Ascending aorta (tissue), 2 donors: ENCODE measurements at regions not wholly inside any gene's neighbourhood (a gene's known extent, or its start where the extent isn't known, plus 50 kb on each side); places are given as distances from the start of the nearest gene placed in this dataset.

Experiments used
- DNase-seq, 2 donors: peaks; one replicate each; pipeline ENCODE4 v3.0.0-alpha.2; 2019; ENCODE audit warnings: low spot score in 2 of 2
- H3K27ac ChIP-seq, 2 donors: fragments of 200-600 bp; sonication (generic); one replicate each; pipeline ENCODE4 v1.5.1; 2016 to 2017; ENCODE audit warnings: mild to moderate bottlenecking in 1 of 2
- H3K27me3 ChIP-seq: fragments of 200-600 bp; sonication (generic); one replicate; pipeline ENCODE4 v1.5.1; 2017
- H3K36me3 ChIP-seq, 2 donors: fragments of 200-600 bp; sonication (generic); one replicate each; pipeline ENCODE4 v1.5.1; 2016
- H3K4me1 ChIP-seq, 2 donors: fragments of 200-600 bp; sonication (generic); one replicate each; pipeline ENCODE4 v1.5.1; 2016 to 2017; ENCODE audit warnings: mild to moderate bottlenecking in 1 of 2
- H3K4me3 ChIP-seq, 2 donors: fragments of 200-600 bp; sonication (generic); one replicate each; pipeline ENCODE4 v1.5.1; 2016 to 2017; ENCODE audit warnings: mild to moderate bottlenecking in 1 of 2
- H3K9me3 ChIP-seq, 2 donors: fragments of 200-600 bp; sonication (generic); one replicate each; pipeline ENCODE4 v1.5.1; 2016
- intact Hi-C: fragments of 100-400 bp; cut with DNase I; formaldehyde crosslinking; loops from one replicate; pipeline ENCODE4 v1.15.1; 2023
- TF ChIP-seq, protein P1 (sequence below), 3 experiments: fragments of 200-600 bp in 2 of 3; fragments of 450-650 bp in 1 of 3; sonication (generic) in 2 of 3; IDR thresholded peaks; one replicate each; pipeline ENCODE4 v1.5.1; 2016 to 2019; ENCODE audit warnings: antibody characterized with exemption in 3 of 3, mild to moderate bottlenecking in 1 of 3, moderate library complexity in 1 of 3

DNA sequence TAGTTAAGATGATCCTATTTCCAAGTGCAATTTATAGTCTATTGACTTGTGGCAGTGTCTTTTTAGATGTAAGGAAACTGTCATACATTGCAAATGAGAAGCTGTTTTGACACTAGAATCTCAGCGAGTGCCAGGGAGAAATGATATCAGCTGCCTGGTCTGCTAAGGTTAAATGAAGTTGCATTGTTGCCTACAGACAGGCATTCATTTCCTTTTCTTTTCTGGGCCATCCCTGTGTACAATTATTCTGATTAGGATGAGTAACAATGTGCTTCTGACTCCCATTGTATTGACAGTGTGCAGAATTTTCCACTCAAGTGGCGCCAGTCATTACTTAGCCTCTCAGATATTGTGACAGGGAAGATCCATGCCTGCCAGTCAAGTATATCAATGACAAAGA, 231.2 kb downstream of the GPAT3 start:
- DNase-seq: no peak
- intact Hi-C loops: no loop called here
- Histone ChIP-seq H3K36me3 (no peaks in the 10 kb centered on the region), H3K27ac (no peak overlapping the region), H3K4me3 (no peak overlapping the region), H3K9me3 (no peaks in the 10 kb centered on the region), H3K27me3 (no peaks in the 10 kb centered on the region), H3K4me1 (no peaks in the 10 kb centered on the region)
- TF ChIP-seq, protein P1, sequence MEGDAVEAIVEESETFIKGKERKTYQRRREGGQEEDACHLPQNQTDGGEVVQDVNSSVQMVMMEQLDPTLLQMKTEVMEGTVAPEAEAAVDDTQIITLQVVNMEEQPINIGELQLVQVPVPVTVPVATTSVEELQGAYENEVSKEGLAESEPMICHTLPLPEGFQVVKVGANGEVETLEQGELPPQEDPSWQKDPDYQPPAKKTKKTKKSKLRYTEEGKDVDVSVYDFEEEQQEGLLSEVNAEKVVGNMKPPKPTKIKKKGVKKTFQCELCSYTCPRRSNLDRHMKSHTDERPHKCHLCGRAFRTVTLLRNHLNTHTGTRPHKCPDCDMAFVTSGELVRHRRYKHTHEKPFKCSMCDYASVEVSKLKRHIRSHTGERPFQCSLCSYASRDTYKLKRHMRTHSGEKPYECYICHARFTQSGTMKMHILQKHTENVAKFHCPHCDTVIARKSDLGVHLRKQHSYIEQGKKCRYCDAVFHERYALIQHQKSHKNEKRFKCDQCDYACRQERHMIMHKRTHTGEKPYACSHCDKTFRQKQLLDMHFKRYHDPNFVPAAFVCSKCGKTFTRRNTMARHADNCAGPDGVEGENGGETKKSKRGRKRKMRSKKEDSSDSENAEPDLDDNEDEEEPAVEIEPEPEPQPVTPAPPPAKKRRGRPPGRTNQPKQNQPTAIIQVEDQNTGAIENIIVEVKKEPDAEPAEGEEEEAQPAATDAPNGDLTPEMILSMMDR (IDR thresholded peaks at IDR 0.05): no peak

DNA sequence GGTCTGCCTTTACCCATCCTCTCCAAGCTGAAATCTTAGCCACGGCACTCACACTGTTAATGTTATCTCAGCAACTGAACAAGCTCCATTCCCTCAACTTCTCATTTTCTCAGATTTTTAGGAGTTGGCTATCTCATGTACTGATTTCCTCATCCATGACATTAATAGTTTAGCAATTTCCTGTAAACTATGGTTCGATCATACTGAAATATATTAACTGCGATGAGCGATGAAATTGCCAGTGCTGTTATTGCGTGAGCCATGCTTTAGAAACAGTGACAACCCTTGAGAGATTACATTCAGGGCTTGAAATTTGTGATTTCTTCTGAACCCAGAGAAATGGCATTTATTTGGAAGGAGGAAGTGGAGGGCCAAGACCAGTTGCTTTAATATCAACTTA, 223.7 kb downstream of the GPAT3 start:
- Histone ChIP-seq H3K4me1 (no peaks in the 10 kb centered on the region), H3K4me3 (no peak overlapping the region)

DNA sequence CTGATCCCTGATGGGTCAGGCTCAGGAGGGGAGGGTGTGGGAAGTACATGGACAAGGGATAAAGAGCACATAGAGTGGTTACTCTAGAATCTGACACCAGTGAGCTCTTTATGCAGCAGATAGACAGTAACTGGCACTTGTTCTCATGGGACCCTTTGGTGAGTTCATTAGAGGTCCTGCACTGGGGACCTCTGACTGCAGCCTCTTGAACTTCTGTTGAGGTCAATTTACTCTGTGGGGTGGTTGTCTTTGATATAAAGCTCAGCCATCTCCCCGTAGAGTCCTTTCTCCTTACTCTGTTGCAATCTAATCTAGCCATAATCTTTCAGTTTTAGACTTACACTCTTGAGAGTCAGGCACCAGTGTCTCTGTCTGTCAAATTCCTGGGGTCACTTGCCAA, 222.4 kb downstream of the GPAT3 start:
- intact Hi-C loops: no loop called here
- Histone ChIP-seq H3K4me3 (no peak overlapping the region), H3K27ac (no peak overlapping the region), H3K9me3 (no peaks in the 10 kb centered on the region), H3K4me1 (no peaks in the 10 kb centered on the region), H3K27me3 (no peaks in the 10 kb centered on the region), H3K36me3 (no peaks in the 10 kb centered on the region)
- TF ChIP-seq, protein P1 (IDR thresholded peaks at IDR 0.05): no peak
- no peak for DNase-seq

More for the DNA sequence above, 223.7 kb downstream of the GPAT3 start:
- Histone ChIP-seq H3K27ac (no peak overlapping the region), H3K9me3 (no peaks in the 10 kb centered on the region), H3K27me3 (no peaks in the 10 kb centered on the region), H3K36me3 (no peaks in the 10 kb centered on the region)
- TF ChIP-seq, protein P1 (IDR thresholded peaks at IDR 0.05): no peak
- intact Hi-C loops: no loop called here
- no peak for DNase-seq

DNA sequence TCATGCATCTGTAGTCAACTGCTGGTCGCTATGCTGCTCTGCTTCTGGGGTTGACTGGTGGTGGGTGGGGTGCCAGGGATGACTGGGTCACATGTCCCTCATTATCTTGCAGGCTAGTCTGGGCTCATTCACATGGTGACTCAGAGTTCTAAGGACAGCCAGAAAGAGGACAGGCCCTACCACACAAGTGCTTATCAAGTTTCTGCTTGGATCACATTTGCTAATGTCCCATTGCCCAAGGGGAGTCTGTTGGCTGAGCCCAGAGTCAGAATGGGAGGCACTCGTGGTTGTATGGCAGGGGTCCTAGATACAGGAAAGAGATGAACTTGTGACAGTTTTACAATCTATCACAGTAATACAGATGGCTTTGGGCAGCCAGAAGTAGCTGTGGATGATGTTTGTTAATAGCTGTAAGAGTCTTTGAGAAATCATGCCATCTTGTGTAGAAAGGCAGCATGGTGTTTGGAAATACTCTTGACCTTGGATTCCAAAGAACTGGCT, 221.3 kb downstream of the GPAT3 start:
- Histone ChIP-seq H3K27ac (no peak overlapping the region), H3K9me3 (no peaks in the 10 kb centered on the region), H3K4me3 (no peak overlapping the region), H3K4me1 (no peaks in the 10 kb centered on the region), H3K27me3 (no peaks in the 10 kb centered on the region), H3K36me3 (no peaks in the 10 kb centered on the region)
- TF ChIP-seq, protein P1 (IDR thresholded peaks at IDR 0.05): no peak
- intact Hi-C loops: no loop called here
- no peak for DNase-seq

DNA sequence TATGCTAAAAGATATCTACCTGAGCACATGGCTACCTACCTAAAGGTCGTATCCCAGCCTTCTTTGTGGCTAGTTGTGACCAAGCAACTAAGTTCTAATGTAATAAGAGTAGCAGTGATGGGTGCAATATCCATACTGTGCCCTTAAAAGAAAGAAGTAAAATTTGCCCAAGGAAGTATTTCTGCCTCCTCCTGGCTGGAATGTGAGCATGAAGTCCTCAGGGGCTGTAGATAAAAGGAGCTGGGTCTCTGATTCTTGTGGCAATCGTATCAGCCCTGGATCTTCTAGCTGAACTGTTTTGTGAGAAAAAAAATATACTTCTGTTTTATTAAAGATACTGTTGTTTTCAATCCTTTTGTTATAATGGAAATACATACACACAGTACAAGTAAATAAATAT, 217.4 kb downstream of the GPAT3 start:
- no peaks in the 10 kb centered on the region for H3K36me3 ChIP-seq
- no peak for DNase-seq
- H3K9me3 ChIP-seq: no peaks in the 10 kb centered on the region
- TF ChIP-seq, protein P1 (IDR thresholded peaks at IDR 0.05): no peak
- H3K27me3 ChIP-seq: no peaks in the 10 kb centered on the region
- H3K4me3 ChIP-seq: no peak overlapping the region
- no peaks in the 10 kb centered on the region for H3K4me1 ChIP-seq
- no peak overlapping the region for H3K27ac ChIP-seq
- intact Hi-C loops: no loop called here

DNA sequence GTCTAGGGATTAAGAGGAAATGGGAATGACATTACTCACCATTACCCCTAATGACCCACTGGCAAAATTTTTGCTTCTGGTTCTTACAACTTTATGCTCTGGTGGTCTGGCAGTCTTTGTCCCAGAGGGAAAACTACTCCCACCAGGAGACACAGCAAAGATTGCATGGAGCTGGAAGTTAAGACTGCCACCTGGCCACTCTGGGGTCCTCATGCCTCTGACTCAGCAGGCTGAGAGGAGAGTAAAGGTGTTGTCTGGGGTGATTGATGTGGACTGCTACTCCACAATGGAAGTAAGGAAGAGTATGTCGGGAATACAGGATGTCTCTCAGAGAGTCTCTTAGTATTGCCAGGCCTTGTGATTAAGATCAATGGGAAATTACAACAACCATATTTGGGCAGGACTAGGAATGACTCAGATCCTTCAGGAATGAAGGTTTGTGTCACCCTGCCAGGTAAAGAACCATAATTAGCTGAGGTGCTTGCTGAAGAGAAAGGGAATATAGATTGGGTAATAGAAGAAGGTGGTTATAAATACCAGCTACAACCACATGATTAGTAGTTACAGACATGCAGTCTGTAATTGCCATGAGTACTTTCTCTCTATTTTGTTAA, 215.5 kb downstream of the GPAT3 start:
- Histone ChIP-seq H3K9me3 (no peaks in the 10 kb centered on the region), H3K36me3 (no peaks in the 10 kb centered on the region), H3K27ac (no peak overlapping the region), H3K4me1 (no peaks in the 10 kb centered on the region), H3K27me3 (no peaks in the 10 kb centered on the region), H3K4me3 (no peak overlapping the region)
- intact Hi-C loops: no loop called here
- TF ChIP-seq, protein P1 (IDR thresholded peaks at IDR 0.05): no peak
- DNase-seq: no peak
